ENCODE measurements at regions not wholly inside any gene's neighbourhood (a gene's known extent, or its start where the extent isn't known, plus 50 kb on each side); places are given as distances from the start of the nearest gene placed in this dataset.

GRCh38 chr13:74466864-74467263 lies 332.7 kb upstream of the KLF12 start:
- no peaks in the 10 kb centered on the region for H3K27me3 ChIP-seq
- no peak overlapping the region for H3K4me3 ChIP-seq
- peaks cover 11% of the 10 kb centered on the region for H3K4me1 ChIP-seq
- intact Hi-C loops (cut with DNase I) = no loop called here
- H3K27ac ChIP-seq = no peak overlapping the region
- no peaks in the 10 kb centered on the region for H3K36me3 ChIP-seq
- DNase-seq (ENCODE audit: extremely low spot score in 2 of 2) = no peak
- no peaks in the 10 kb centered on the region for H3K9me3 ChIP-seq
- TF ChIP-seq, protein P1, sequence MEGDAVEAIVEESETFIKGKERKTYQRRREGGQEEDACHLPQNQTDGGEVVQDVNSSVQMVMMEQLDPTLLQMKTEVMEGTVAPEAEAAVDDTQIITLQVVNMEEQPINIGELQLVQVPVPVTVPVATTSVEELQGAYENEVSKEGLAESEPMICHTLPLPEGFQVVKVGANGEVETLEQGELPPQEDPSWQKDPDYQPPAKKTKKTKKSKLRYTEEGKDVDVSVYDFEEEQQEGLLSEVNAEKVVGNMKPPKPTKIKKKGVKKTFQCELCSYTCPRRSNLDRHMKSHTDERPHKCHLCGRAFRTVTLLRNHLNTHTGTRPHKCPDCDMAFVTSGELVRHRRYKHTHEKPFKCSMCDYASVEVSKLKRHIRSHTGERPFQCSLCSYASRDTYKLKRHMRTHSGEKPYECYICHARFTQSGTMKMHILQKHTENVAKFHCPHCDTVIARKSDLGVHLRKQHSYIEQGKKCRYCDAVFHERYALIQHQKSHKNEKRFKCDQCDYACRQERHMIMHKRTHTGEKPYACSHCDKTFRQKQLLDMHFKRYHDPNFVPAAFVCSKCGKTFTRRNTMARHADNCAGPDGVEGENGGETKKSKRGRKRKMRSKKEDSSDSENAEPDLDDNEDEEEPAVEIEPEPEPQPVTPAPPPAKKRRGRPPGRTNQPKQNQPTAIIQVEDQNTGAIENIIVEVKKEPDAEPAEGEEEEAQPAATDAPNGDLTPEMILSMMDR (IDR thresholded peaks at IDR 0.05) = no peak
- TF ChIP-seq POLR2AphosphoS5 (IDR thresholded peaks at IDR 0.05; ENCODE audit: insufficient read depth in 1 of 2, low read depth in 1 of 2) (no peak), POLR2A (IDR thresholded peaks at IDR 0.05) (no peak)

- no peak overlapping the region for H3K4me3 ChIP-seq
- H3K27me3 ChIP-seq = no peaks in the 10 kb centered on the region
- H3K36me3 ChIP-seq = no peaks in the 10 kb centered on the region
- no peak for DNase-seq (ENCODE audit: extremely low spot score in 2 of 2)
- H3K9me3 ChIP-seq = no peaks in the 10 kb centered on the region
- H3K27ac ChIP-seq = no peak overlapping the region
- TF ChIP-seq POLR2AphosphoS5 (IDR thresholded peaks at IDR 0.05; ENCODE audit: insufficient read depth in 1 of 2, low read depth in 1 of 2) = no peak
- no peak for TF ChIP-seq POLR2A (IDR thresholded peaks at IDR 0.05)
- TF ChIP-seq, protein P1 (IDR thresholded peaks at IDR 0.05) = no peak
- H3K4me1 ChIP-seq = peaks cover 11% of the 10 kb centered on the region
- intact Hi-C loops (cut with DNase I) = no loop called here
Measured at GRCh38 chr13:74466020-74466419, 331.8 kb upstream of the KLF12 start.

DNA sequence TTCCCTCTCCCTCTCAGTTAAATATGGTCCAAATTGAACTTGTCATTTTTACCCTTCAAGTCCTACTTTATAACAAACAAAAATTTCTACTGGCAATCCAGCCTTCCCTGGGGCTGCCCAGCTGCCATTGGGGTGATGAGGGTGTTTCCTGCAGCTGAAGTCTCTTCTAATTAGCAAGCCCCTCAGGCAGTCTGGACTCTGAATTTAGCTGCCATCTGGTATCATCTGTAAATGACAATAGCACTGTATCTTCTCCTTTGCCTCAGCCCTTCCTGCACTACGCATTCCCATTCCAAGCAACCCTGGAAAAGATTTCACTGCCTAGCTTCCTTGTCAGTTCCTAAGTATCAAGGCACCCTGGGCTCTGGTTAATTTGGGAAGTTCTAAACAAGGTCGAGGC lies 331.1 kb upstream of the KLF12 start:
- intact Hi-C loops (cut with DNase I) = no loop called here
- Histone ChIP-seq H3K9me3 (no peaks in the 10 kb centered on the region), H3K4me1 (peaks cover 11% of the 10 kb centered on the region), H3K36me3 (no peaks in the 10 kb centered on the region), H3K4me3 (no peak overlapping the region), H3K27ac (no peak overlapping the region), H3K27me3 (no peaks in the 10 kb centered on the region)
- TF ChIP-seq, protein P1 (IDR thresholded peaks at IDR 0.05) = no peak
- TF ChIP-seq POLR2A (IDR thresholded peaks at IDR 0.05) = no peak
- no peak for TF ChIP-seq POLR2AphosphoS5 (IDR thresholded peaks at IDR 0.05; ENCODE audit: insufficient read depth in 1 of 2, low read depth in 1 of 2)
- no peak for DNase-seq (ENCODE audit: extremely low spot score in 2 of 2)

- no peak for DNase-seq (ENCODE audit: extremely low spot score in 2 of 2)
- intact Hi-C loops (cut with DNase I) = no loop called here
- Histone ChIP-seq H3K4me3 (no peak overlapping the region), H3K36me3 (no peaks in the 10 kb centered on the region), H3K27me3 (no peaks in the 10 kb centered on the region), H3K27ac (no peak overlapping the region), H3K9me3 (no peaks in the 10 kb centered on the region), H3K4me1 (peaks cover 11% of the 10 kb centered on the region)
- TF ChIP-seq POLR2AphosphoS5 (IDR thresholded peaks at IDR 0.05; ENCODE audit: insufficient read depth in 1 of 2, low read depth in 1 of 2) (no peak), POLR2A (IDR thresholded peaks at IDR 0.05) (no peak)
- TF ChIP-seq, protein P1 (IDR thresholded peaks at IDR 0.05) = no peak
Measured at GRCh38 chr13:74464670-74465069, 330.5 kb upstream of the KLF12 start.

DNA sequence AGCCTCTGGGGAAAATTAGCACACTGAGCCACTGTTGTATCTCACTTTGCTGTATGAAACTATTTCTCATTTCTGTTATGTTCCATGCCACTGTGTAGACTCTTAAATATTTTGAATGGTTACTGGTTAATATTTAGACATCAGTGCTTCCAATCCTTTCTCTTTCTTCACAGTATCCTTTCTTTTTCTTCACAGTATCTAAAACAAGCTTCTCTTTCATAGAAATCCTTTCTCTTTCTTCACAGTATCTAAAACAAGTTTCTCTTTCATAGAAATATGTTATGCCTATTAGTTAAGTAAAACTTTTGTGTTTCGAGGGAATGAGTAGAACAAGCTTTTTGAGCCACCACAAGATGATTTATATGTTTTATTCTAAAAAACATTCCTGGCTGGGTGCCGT lies 326.8 kb upstream of the KLF12 start:
- no peak for DNase-seq (ENCODE audit: extremely low spot score in 2 of 2)
- Histone ChIP-seq H3K27me3 (no peaks in the 10 kb centered on the region), H3K4me1 (peaks cover 11% of the 10 kb centered on the region), H3K4me3 (no peak overlapping the region), H3K36me3 (no peaks in the 10 kb centered on the region), H3K9me3 (no peaks in the 10 kb centered on the region), H3K27ac (no peak overlapping the region)
- TF ChIP-seq POLR2A (IDR thresholded peaks at IDR 0.05) (no peak), POLR2AphosphoS5 (IDR thresholded peaks at IDR 0.05; ENCODE audit: insufficient read depth in 1 of 2, low read depth in 1 of 2) (no peak)
- TF ChIP-seq, protein P1 (IDR thresholded peaks at IDR 0.05) = no peak
- intact Hi-C loops (cut with DNase I) = no loop called here
